Head of caudate nucleus (tissue), 42 donors: ENCODE measurements at regions not wholly inside any gene's neighbourhood (a gene's known extent, or its start where the extent isn't known, plus 50 kb on each side); places are given as distances from the start of the nearest gene placed in this dataset.

Experiments used
- DNase-seq, 42 donors: peaks; one replicate each; pipeline versions ENCODE4 v3.0.0 to v3.0.0-alpha.2; 2020 to 2021; ENCODE audit warnings: mixed read lengths in 7 of 42
- intact Hi-C: fragments of 100-400 bp; cut with DNase I; formaldehyde crosslinking; loops from one replicate; pipeline ENCODE4 v1.15.0; 2022

DNA sequence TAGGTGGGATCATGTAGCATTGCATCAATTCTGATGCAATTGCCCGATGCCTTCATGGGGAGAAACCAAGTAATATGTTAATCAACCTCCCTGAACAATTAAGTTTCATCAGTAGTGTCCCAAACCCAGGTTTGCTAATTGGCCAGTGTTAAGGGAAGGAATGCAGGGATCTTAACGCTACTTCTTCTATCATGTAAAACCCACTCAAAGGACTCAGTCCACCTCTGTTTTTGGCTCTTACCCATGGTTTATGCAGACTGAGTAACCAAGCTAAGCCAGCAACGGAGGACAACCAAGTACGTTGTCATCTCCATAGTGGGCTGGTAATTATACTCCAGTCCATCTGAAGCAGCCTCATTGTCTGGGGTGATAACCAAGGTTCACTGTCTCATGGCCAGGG lies 203.0 kb upstream of the FMN2 start:
- intact Hi-C loops = no loop called here
- no peak for DNase-seq

DNA sequence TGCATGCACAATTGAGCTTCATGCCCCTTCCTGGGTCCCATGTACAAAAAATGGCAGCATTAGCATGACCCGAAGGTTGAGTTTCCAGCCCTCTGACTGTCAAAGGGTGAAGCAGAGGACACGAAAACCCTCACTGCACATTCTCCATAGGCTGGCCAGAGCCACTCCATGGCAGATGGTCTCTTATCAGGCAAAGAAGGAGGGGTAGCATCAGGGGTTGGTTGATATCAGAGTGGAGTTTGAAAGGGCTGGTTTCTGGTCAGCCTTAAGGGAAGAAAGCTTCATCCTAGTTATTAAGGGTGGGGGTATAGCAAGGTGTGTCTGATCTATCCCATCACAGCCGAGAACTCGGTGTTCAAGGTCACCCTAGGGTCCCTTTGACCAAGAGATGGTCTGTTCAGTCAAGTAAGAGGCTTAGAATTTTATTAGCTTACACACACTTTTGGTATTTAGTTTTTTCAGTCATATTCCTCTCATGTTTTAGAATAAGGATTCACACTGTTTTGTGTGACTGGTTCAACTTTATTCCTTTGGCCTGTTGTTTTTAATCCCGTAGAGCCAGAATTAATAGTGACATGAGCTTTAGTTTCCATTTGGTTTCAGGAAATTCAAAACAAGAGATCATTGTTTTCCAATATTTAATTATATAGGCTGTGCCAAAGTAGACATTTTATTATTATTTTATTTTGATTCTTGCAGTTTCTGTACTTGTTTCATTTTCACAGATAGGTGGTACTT lies 199.9 kb upstream of the FMN2 start:
- intact Hi-C loops = no loop called here
- no peak for DNase-seq

DNA sequence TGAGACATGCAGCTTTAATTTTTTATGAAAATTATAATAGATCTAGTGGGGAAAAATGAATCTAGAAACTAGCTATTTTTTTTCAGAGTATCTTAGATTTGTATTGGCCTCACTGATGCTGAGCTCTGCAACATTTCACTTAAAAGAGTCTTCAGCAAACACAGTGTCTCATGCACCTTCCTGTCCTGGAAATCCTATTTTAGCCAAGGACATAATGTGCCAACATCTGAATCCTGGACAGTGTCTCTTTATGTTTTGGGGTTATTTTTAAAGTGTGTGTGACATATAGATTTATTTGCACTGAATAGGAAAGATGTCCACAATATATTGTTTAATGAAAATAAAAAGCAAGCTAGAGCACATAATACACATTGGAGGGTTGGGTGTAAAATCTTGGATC lies 199.1 kb upstream of the FMN2 start:
- intact Hi-C loops = no loop called here

DNA sequence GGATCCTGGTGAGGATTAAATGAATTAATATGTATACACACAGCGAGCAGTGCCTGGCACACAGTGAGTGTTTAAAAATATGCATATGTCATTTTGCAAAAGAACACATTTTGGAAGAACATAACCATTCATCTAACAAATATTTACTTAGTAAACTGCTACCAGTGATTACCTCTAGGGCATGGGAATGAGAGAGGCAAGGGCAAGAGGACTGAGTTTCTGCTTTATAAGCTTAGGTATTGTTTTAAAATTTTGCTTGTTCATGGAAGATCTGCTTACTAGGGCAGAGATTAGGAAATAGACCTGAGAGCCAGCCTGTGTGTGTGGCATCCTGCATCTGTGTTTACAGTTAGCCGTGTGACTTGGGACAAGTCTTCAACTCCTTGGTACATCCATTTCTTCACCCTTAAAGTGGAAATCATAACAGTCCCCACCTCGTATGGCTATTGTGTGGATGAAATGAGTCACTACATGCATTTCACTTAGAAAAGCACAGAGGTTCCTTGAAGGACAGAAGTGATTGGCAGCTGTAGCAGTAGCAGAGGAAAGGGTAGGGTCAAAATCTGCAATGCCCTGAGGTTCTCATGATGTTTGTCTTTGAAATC lies 198.5 kb upstream of the FMN2 start:
- DNase-seq = no peak
- intact Hi-C loops = no loop called here

More for the DNA sequence above, 199.1 kb upstream of the FMN2 start:
- no peak for DNase-seq

DNA sequence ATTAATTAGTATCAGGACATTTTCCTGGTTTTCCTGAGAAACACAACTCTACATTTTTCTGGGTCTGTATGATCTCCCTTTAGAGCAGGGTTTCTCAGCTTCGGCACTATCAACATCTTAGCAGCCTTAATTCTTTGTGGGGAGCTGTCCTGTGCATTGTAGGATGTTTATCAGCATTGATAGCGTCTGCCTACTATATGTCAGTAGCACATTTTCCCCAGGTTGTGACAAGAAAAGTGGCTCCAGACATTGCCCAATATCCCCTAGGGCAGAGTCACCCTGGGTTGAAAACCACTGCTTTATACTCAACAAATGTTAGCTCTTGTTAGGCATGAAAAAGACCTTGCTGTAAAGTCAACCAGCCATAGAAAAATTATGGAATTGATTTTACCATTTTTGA lies 195.1 kb upstream of the FMN2 start:
- intact Hi-C loops = loop anchor here (5.0 kb wide), 1 partner anchor 489 kb away; no protein-coding TSS in a partner anchor

DNA sequence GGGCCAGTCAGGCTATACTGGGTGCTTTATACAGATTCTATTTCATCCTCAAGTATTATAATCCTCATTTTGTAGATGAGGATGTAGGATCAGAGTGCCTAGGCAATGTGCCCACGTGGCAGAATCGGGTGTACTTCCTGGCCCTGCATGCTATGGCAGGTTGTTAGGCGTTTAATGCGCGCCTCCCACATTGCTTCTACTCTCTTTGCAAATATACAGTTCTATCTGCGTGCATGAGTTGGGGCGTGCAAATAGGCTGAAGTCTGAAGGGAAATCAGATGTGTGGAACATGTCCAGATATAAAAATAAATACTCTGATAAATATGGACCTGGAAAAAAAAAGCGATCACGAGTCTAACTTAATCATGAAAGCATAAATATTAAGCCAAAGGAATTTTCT lies 194.7 kb upstream of the FMN2 start:
- intact Hi-C loops = loop anchor here (5.0 kb wide), 1 partner anchor 490 kb away; no protein-coding TSS in a partner anchor
- peak in 7 of 42 donors; percentile 15 to 44 (median 33) for DNase-seq

More for the DNA sequence above, 195.1 kb upstream of the FMN2 start:
- DNase-seq = no peak

DNA sequence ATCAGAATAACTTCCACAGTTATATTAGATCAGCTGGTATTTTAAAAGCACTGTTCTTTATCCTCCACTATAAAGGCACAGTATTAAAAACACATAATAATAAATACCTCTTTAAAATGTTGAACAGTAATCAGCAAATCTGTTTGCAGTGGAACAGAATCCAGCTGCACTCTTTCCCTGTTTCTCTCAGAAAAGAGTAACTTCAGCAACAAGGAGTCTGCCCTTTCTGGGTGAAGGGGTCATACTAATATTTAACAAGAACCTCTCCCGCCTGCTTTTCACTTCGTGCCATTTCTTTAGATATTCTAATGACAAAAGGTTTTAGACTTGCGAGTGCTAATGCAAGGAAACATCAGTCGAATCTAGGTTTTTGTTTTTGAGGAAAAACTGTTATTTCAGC lies 194.2 kb upstream of the FMN2 start:
- intact Hi-C loops = loop anchor here (5.0 kb wide), 1 partner anchor 490 kb away; no protein-coding TSS in a partner anchor

DNA sequence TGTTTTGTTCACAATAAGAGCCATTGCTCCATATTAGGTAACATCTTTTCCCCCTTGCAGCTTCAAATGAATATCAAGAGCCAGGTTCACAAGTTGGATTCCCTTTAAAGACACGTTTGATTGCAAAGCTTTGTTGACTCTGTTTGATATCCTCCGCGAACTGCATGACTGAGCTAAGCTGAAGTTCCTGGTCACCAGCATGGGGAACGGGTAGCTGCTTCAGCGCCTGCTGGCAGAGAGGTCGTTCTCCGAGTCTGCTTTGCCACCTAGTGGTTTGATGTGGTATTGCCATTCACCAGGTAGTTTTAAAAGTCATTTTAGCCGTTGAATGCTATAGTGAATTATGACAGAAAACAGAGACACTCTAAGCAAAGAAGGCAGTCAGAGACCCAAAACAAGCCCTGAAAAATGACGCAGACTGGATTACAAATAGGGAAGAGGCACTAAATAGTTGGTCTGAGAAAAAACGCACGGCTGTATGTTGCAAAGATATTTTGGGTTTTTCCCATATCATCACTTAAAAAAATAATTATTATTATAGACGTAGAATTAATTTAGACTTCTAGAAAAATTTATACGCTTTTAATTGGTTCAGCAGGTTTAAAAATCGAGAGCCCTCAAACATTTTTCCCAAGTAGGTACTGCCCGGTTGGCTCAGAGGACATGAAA lies 193.5 kb upstream of the FMN2 start:
- intact Hi-C loops = loop anchor here (5.0 kb wide), 1 partner anchor 491 kb away; no protein-coding TSS in a partner anchor
- peak; percentile 60 to 93 (median 82) for DNase-seq

More for the DNA sequence above, 194.2 kb upstream of the FMN2 start:
- DNase-seq = no peak

DNA sequence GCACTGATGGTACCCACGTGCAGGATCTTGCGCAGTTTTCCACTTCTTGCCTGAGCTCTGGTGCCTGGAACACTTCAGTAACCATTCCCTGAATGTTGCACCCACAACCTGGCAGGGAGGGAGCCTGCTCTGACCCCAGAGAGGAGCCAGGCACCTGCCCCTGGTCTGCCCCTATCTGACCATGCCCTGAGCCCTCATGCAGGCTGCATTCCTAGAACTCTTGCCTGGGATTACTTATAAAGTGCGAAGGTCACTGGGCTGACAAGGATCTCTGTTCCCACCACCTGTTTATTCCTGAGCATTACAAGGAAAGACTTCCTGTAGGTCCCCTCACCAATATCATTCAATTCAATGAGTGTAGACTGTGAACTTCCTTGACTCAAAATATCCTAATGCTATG lies 191.9 kb upstream of the FMN2 start:
- intact Hi-C loops = loop anchor here (5.0 kb wide), 1 partner anchor 492 kb away; no protein-coding TSS in a partner anchor
- no peak for DNase-seq

DNA sequence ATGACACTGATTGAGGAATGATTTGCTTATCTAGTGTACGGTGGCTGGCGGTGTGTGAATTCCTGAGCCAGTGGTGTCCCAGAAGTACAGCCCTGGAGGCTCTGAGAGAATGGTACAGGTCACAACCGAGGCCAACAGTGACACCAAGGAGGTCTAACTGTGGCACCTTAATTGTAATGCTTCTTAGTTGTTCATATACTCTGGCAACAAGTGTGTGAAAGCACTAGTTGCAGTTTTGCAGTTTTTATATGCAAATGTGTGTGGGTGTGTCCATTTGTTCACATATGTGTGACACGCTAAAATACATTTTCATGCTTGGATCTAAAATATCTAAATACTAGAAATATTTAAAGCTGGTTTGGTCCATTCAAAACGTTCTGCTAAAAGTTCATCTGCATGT lies 185.3 kb upstream of the FMN2 start:
- intact Hi-C loops = no loop called here

DNA sequence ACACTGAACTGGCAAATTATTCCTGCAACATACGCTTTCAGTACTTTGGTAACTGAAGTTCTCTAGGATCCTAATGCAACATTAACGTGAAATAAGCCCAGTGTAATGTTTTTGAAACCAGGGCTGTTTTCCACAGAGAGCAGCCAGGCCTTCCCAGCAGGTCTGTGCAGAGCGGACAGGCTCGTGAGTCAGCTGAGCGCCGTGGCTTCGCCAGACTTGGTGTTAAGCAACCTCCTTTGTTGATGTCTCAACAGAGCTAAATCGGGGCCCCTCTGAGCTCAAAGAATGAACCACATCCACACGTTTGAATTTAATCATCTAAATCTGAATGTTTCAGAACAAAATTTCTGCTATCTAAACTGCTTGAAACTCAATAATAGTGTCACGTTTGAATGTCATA lies 181.8 kb upstream of the FMN2 start:
- peak in 6 of 42 donors; percentile 6 to 54 (median 20) for DNase-seq
- intact Hi-C loops = no loop called here

More for the DNA sequence above, 185.3 kb upstream of the FMN2 start:
- DNase-seq = no peak

DNA sequence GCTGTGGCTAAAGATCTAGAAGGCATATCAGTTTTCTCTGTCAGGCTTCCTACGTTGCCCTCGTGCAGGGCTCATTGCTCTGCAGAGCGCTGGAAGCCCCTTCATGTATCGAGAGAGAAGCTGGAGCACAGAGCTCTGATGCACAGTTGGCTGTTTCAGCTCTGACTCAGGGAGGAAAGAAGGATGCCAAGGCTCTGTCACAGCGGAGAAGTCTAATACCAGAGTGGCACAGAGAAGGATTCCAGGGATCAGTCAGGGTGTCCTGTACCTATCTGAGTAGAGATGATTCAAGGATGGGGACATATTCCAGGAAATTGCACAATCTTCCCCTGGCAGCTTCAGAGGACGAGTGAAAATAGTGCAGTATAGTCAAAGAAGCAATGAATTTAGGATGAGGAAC lies 179.2 kb upstream of the FMN2 start:
- intact Hi-C loops = no loop called here
- no peak for DNase-seq

DNA sequence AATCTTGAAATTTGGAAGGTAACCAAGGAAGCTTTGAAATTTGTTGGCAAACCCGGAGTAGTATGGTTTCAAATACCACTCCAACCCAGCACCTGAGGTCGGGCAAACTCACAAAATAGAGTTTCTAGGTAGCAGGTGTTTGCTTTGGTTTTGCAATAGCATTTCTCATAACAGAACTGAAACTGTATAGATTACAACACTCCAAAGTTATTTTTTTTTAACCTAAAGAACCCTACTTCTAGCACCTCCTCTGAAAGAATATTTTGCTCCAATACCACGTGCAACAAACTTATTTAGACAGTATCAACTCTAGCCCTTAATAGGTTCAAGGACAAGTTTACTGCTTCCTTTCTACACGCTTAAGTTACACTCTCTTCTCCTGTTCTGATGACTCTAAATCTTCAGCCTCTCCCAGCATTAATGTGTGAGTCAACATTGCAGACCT lies 178.5 kb upstream of the FMN2 start:
- intact Hi-C loops = no loop called here
- DNase-seq = no peak

DNA sequence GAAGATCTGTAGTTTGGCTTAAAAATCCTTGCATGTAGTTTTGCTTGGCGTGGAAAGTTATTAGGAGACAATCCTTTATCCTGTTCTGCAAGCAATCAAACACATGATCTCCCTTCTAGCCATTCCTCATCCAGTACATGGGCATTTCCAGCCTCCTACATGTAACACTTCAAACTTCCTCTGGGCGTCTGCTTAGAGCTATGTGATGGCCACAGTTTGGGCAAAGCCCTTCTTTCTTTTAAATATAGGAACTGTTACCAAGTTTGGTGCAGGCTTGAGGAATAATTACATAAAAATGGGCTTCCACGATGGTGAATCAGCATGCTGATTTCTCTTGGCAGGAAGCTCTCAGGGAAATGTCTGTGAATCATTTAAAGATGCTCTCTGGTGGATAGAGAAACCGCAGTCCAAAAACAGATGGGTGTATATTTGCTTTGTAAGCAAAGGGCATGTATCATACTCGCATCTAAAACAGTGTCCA lies 176.9 kb upstream of the FMN2 start:
- intact Hi-C loops = no loop called here
- no peak for DNase-seq

DNA sequence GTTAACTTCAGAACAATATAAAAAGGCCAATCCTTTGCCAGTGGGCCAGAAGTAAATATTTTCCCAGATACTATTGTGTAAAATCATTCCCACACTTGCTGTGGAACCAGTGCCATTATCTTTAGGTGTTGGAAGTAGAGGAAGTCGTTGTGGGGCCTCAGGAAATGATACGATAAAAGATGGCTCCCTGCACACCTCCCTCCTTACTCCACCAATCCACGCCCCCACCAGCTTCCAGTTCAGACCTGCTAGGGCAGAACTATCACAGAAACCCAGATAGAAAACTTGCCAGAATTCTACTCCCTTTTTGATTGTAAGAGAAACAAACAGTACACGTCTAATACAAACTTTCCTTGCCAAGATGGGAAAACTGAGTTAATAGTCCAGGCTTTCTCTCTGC lies 173.0 kb upstream of the FMN2 start:
- no peak for DNase-seq
- intact Hi-C loops = no loop called here

DNA sequence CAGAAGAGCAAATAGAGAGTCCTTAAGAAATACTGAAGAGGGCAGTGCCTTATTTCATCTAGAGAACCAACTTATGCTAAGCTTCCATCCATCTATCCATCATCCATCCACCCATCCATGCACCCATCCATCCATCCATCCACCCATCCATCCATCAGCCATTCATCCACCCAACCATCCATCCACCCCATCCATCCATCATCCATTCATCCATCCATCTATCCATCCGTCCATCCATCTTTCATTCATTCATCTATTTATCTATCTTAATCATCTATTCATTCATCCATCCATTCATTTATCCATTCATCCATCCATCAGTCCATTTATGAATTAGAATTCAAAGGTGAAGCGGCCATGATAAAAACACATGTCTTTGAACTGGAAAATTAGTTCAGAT lies 171.5 kb upstream of the FMN2 start:
- intact Hi-C loops = no loop called here
- no peak for DNase-seq

DNA sequence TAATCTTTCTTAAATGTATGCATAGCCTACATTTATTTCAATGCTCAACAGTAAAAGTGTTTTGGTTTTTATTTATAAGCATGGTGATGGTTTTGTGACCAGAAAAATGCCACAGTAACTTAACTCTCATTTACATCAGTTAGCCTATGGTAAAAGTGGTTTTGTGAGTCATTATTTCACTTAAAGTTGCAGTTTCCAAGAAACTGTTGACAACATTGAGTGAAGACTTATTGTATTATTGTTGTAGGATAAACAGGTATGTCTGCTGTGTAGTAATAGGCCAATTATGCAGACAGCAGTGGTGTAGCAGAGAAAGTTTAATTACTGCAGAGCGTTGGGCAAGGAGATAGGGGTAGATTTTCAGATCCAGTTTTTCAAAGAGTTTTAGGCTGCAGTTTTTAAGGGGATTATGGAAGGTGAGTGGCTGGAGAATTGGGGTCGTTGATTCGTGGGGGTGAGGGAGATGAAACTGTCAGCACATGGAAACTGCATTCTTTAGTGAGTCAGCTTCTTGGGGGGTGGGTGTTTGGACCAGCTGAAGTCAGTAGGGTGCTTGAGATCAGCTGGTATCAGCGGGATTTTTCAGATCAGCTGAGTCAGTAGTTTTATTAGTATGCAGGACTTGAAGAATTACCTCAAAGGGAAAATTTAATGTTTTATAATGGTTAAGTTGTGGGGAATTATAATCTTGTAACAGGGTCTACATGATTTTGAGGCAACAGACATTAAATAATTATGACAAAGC lies 168.7 kb upstream of the FMN2 start:
- intact Hi-C loops = no loop called here
- no peak for DNase-seq

DNA sequence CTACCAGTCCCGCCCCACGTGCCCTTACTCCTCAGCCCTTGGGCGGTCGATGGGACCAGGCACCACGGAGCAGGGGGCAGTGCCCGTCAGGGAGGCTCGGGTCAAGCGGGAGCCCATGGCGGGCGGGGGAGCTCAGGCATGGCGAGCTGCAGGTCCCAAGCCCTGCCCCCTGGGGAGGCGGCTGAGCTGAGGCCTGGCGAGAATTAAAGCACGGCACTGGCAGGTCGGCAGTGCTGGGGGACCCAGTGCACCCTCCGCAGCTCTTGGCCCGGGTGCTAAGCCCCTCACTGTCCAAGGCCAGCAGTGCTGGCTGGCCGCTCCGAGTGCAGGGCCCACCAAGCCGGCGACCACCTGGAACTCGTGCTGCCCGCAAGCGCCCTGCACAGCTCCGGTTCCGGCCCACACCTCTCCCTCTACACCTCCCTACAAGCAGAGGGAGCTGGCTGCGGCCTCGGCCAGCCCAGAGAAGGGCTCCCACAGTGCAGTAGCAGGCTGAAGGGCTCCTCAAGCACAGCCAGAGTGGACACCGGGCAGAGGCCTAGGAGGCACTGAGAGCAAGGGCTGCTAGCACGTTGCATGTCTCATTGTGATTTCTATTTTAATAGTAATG lies 166.8 kb upstream of the FMN2 start:
- intact Hi-C loops = no loop called here
- no peak for DNase-seq

DNA sequence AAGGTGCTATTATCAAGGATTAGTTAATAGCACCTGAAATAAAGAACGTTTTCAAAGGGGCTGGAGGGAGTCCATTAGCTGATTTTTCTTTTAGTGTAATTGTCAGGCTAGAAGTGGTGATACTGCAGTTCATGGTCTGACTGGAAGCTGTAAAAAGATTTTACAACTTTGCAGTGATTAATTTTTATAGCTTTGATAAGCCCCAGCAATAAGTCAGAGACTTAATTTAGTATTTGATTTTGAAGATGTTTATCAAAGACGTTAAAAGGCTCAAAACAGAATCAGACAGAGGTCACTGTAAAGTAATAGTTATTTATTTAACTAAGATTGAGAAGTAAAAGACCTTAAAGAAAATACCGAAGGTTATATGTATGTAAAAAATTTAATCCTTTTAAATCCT lies 165.5 kb upstream of the FMN2 start:
- intact Hi-C loops = no loop called here
- DNase-seq = no peak
